GM12892 (cell line): ENCODE measurements at regions not wholly inside any gene's neighbourhood (a gene's known extent, or its start where the extent isn't known, plus 50 kb on each side); places are given as distances from the start of the nearest gene placed in this dataset.

Experiments
- POLR2A ChIP-seq: IDR thresholded peaks from 2 replicates; pipeline ENCODE4 v1.6.1; 2011; ENCODE audit warnings: low read depth, low read length, control low read depth
- POLR2AphosphoS5 ChIP-seq: IDR thresholded peaks from 2 replicates; pipeline ENCODE4 v1.6.1; 2011; ENCODE audit warnings: low read depth, low read length, control low read depth
- TAF1 ChIP-seq: IDR thresholded peaks from 2 replicates; pipeline ENCODE4 v1.6.1; 2011; ENCODE audit warnings: low read depth, mild to moderate bottlenecking, control low read depth, low read length, borderline replicate concordance

- TF ChIP-seq POLR2AphosphoS5 (no peak), POLR2A (no peak), TAF1 (no peak)
These were observed 117.1 kb upstream of the PTGFR start for GRCh38 chr1:78373676-78374075.
